ENCODE measurements at regions not wholly inside any gene's neighbourhood (a gene's known extent, or its start where the extent isn't known, plus 50 kb on each side); places are given as distances from the start of the nearest gene placed in this dataset.

DNA sequence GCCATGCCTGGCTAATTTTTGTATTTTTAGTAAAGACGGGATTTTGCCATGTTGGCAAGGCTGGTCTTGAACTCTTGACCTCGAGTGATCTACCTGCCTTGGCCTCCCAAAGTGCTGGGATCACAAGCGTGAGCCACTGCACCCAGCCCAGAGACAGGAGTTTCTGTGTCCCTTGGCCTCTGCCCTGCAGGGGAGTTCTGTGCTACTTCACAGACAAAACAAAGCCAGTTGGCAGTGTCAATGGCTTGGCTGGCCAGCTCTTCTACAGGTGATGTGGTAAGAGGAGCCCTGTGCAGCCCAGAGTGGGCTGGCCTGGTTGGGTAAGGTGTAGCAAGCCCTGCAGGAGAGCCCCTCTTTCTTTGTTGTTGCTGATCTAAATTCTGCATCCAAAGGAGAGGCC is 60.5 kb upstream of the SHISAL1 start:
- Mint-ChIP-seq H3K4me3 (no peak overlapping the region), H3K4me1 (no peaks in the 10 kb centered on the region), H3K27me3 (no peaks in the 10 kb centered on the region), H3K27ac (no peak overlapping the region), H3K9me3 (peaks cover 33 to 39% of the 10 kb centered on the region in 2 donors)
- no peak for ATAC-seq
- DNase-seq = no peak

- no peak for ATAC-seq
- Mint-ChIP-seq H3K27ac (no peak overlapping the region), H3K4me3 (no peak overlapping the region), H3K4me1 (no peaks in the 10 kb centered on the region), H3K9me3 (peaks cover 33 to 37% of the 10 kb centered on the region in 2 donors), H3K27me3 (no peaks in the 10 kb centered on the region)
- no peak for DNase-seq
These were observed 59.9 kb upstream of the SHISAL1 start for GRCh38 chr22:44372611-44373010.

DNA sequence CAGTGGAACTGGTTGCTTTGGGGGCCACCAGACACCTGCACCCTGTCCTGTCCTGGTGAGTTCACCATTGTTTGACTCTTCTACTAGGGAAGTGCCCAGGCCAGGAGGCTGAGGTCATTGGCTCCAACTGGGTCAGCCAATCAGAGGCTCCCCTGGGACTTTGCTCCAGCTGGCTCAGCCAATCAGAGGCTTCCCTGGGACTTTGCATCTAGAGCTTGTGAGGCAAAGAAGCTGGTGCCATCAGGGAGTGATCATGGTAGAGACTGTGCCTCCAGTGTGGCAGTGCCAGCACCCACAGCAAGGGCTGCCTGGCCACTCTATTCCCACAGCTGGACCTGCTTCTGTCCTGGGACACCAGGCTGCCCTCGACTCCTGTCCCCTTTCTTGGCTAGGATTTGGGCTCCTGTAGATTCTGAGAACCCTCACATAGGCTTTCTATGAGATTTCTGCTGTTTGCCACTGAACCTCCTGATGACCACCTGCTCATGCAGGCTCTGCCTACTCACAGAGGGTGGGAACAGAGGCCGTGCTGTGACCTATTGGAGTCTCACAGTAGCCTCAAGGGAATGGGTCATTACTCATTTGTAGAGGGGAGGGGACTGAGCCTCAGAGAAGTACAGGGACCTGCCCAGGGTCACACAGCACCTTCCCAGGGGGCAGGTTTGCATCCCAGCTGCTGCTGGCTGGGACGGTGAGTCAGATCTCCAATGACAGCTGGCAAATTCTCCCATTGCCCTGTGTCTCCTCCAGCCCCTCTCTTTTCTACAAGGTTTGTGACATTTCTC is 59.2 kb upstream of the SHISAL1 start:
- no peaks in the 10 kb centered on the region for H3K27me3 Mint-ChIP-seq
- H3K27ac Mint-ChIP-seq = no peak overlapping the region
- no peak overlapping the region for H3K4me3 Mint-ChIP-seq
- DNase-seq = no peak
- H3K4me1 Mint-ChIP-seq = peaks cover 2% of the 10 kb centered on the region
- ATAC-seq = no peak
- H3K9me3 Mint-ChIP-seq = peaks cover 28 to 30% of the 10 kb centered on the region in 2 donors

DNA sequence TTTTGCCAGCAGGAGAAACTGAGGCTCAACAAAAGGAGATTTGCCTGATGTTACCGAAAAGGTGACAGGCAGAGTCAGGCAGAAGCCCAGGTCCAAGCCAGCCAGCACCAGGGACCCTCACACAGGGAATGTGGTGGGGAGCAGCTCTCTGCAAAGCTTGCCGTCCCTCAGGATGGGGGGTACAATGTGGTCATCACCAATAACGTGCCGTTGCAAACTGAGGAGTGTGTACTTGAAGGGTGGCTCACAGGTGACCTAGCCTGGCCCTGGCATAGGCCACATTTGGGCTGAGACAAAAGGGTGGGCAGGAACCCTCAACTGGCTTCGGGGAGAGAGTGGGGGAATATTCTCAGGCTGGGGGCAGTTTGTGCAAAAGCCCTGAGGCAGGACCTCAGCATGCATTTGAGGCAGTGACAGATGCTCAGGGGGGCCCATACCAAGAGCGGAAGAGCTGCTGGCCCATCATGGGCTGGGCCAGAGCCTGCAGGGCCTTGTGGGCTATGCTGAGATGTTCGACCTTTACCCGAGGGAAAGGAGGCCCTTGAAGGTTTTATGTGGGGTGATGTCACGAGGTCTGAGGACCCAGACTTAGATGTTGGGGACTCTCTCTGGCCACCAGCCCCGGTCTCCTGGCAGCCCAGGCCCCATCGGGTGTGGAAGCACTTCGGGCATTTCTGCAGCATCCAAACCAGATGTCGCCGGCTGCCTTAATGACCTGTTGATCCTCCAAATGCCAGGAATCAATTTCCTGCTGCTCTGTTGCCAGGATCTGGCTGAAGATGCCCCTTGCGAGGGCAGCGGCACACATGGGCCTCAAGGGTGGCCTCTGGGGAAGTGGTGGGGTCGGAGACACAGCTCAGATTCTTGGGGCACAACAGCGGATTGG is 57.4 kb upstream of the SHISAL1 start:
- Mint-ChIP-seq H3K9me3 (peaks cover 13 to 19% of the 10 kb centered on the region in 2 donors), H3K4me1 (peaks cover 6% of the 10 kb centered on the region), H3K27me3 (no peaks in the 10 kb centered on the region), H3K4me3 (no peak overlapping the region), H3K27ac (peak overlapping the region; percentile 21 to 68)
- ATAC-seq (no peak), DNase-seq (no peak)

- ATAC-seq = no peak
- no peak for DNase-seq
- Mint-ChIP-seq H3K27ac (peak overlapping the region in 1 of 2 donors; percentile 68), H3K4me1 (peaks cover 6% of the 10 kb centered on the region), H3K9me3 (peaks cover 4 to 10% of the 10 kb centered on the region in 2 donors), H3K27me3 (no peaks in the 10 kb centered on the region), H3K4me3 (no peak overlapping the region)
These were observed 56.5 kb upstream of the SHISAL1 start for GRCh38 chr22:44369293-44369661.

DNA sequence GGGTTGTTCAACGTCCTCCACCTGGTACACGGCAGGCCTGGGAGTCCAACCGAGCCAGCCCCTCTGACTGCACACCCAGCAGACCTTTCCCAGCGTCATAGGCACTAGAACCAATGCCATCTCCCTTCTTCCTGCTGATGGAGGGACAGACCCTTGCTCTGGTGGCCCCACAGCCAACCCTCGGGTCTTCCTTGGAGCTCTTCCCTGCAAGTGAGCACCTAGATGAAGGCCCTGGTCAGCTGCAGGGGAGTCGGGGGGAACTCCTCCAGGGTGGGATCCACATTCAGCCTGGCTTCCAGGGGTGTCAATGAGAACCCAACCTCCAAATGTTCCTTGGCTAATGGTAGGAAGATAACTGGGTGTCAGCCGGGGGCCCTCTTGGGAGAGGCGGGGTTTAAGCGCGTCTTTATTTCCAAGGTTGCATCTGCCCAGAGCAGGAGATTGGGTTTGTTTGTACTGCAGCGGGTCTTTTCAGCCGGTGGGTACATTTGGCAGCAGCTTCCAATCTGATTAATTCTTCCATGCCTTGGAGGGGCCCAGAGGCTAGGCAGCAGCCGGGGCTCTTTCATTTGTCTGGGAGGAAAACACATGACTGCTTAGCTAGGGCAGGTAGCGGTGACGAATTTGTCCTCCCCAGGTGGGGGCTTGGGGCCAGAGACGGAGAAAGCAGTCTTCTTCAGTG is 56.0 kb upstream of the SHISAL1 start:
- Mint-ChIP-seq H3K4me1 (peaks cover 6% of the 10 kb centered on the region), H3K27ac (peak overlapping the region in 1 of 2 donors; percentile 48), H3K27me3 (no peaks in the 10 kb centered on the region), H3K9me3 (peaks cover 0 to 4% of the 10 kb centered on the region in 2 donors), H3K4me3 (no peak overlapping the region)
- ATAC-seq (no peak), DNase-seq (no peak)

- no peak overlapping the region for H3K4me3 Mint-ChIP-seq
These were observed 53.9 kb upstream of the SHISAL1 start for GRCh38 chr22:44366372-44367300.

GRCh38 chr22:44365832-44366231 is 53.1 kb upstream of the SHISAL1 start:
- DNase-seq = no peak
- Mint-ChIP-seq H3K27me3 (no peaks in the 10 kb centered on the region), H3K4me1 (peaks cover 6% of the 10 kb centered on the region), H3K9me3 (no peaks in the 10 kb centered on the region), H3K4me3 (no peak overlapping the region), H3K27ac (no peak overlapping the region)
- no peak for ATAC-seq

More at GRCh38 chr22:44366372-44367300, 53.9 kb upstream of the SHISAL1 start:
- Mint-ChIP-seq H3K27me3 (no peaks in the 10 kb centered on the region), H3K27ac (peak overlapping the region in 1 of 2 donors; percentile 76), H3K4me1 (peaks cover 6% of the 10 kb centered on the region), H3K9me3 (no peaks in the 10 kb centered on the region)
- DNase-seq (no peak), ATAC-seq (no peak)

DNA sequence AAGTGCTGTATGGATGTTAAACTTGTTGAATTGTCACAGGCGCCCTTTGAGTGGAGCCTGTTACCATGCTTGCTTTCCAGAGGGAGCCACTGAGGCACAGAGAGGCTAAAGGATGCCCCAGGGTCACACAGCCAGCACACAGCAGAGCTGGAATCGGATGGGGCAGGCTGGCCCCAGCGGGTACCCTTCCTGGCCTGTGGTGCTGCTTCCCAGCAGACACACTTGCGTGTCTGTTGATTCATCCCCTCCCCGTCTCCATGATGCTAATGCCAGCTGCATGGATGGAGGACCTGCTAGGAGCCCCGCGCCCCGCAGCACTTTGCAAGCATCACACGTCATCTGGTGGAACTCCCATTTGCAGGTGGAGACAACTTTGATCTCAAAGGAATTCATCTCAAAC is 52.4 kb upstream of the SHISAL1 start:
- Mint-ChIP-seq H3K4me1 (peaks cover 6% of the 10 kb centered on the region), H3K27me3 (no peaks in the 10 kb centered on the region), H3K4me3 (no peak overlapping the region), H3K27ac (no peak overlapping the region), H3K9me3 (no peaks in the 10 kb centered on the region)
- no peak for ATAC-seq
- no peak for DNase-seq

DNA sequence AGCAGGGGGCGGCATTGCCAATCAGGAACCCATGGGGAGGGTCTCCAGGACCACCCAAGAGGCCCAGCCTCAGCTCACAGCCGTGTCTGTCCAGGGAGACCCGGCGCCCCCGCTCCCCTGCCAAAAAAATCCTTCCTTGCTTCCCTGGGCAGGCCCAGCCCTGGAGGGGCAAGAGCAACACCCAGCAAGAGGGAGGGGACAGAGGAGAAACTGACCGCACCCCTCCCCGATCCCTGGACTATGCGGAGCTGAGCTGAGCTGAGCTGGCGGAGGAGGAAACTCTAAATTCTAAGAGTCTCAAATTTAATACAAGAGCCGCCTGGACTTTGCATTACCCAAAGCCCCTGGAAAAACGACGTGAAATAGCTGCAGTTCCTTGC is 52.0 kb upstream of the SHISAL1 start:
- peaks cover 2% of the 10 kb centered on the region for H3K27me3 Mint-ChIP-seq
- H3K4me1 Mint-ChIP-seq = peaks cover 6% of the 10 kb centered on the region
- DNase-seq = no peak
- no peak for ATAC-seq
- no peaks in the 10 kb centered on the region for H3K9me3 Mint-ChIP-seq
- peak overlapping the region in 1 of 2 donors; percentile 68 for H3K27ac Mint-ChIP-seq
- no peak overlapping the region for H3K4me3 Mint-ChIP-seq

DNA sequence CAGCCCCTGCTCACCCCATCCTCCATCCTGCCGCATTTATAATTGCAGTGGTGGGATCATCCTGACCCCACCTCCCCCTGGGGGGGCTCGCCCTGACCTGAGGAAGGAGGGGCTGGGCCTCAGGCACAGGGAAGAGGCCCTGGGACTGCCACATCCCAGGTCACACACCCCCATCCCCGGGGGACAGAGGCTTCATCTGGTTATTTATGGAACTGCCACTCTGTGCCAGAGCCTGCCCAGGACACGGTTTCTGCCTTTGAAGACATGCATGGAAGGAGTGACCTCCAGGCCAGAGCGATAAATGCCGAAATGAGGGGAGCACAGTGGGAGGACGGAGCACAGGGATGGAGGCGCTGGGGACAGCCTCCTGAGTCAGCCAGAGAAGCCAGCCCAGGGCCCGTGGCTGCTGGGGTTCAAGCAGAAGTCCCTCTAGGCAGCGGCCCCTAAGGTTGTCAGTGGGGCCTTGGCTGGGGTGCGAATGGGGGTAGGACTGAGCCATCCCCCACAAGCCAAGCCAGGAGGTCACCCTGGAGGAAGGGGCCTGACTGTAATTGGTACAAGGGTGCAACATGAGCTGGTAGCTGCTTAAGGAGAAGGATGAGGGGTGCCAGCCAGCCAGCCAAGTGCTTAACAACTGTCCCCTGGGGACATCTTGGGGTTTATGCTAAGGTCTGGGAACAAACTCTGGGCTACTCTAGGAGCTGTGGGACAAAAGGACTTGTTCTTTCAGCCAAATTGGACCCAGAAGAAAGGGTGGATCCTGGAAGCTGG is 51.4 kb upstream of the SHISAL1 start:
- no peak for DNase-seq
- peak overlapping the region in 1 of 2 donors; percentile 22 for H3K27ac Mint-ChIP-seq
- H3K4me1 Mint-ChIP-seq = peaks cover 6% of the 10 kb centered on the region
- ATAC-seq = no peak
- peaks cover 8% of the 10 kb centered on the region for H3K27me3 Mint-ChIP-seq
- H3K9me3 Mint-ChIP-seq = no peaks in the 10 kb centered on the region
- no peak overlapping the region for H3K4me3 Mint-ChIP-seq

DNA sequence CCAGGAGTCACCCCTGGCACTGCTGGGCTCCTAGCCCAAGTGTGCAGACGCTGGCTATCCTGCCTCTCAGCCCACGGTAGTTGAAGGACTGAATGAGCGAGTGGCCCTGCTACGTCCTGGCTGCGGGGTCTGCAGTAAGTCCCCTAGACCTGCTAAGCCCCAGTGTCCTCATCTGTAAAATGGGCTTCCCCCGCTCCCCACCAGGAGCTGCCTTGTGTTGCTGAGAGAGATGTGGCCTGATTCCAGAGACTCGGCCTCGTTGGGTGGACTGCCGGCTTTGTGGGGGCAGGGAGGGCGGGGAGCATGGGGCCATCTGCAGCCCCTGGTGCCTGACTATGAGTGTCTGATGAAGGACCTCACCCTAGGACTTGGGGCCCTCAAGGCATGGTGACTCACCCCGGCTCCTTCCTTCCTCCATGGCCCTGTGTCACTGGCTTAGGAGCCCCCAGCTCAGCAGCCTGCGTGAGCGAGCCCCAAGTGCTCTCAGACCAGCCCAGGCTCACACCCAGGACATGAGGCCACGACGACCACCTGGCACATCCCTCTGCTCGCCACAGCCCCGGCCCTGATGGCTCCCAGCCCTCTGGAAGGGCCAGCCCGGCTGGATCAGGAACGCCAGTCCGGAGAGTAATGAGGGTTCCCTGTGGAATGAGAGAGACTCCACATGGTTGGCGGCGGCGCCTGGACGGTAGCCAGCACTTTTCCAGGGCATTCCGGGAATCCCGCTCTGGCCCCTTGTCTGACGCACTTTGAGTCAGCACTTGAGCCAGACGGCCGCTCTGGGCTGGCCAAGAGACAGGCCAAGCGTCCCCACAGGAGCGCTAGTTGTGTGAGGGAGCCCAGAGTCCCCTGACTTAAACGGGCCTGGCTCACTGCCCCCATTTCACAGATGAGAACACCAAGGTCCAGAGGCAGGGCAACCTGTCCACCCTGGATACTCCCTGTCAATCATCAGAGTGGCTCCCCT is 50.5 kb upstream of the SHISAL1 start:
- Mint-ChIP-seq H3K4me3 (no peak overlapping the region), H3K4me1 (peaks cover 6% of the 10 kb centered on the region), H3K27me3 (peaks cover 17% of the 10 kb centered on the region), H3K9me3 (no peaks in the 10 kb centered on the region), H3K27ac (peak overlapping the region in 1 of 2 donors; percentile 19)
- ATAC-seq (no peak), DNase-seq (no peak)

GRCh38 chr22:44362249-44363012 is 49.7 kb upstream of the SHISAL1 start:
- no peak for DNase-seq
- Mint-ChIP-seq H3K4me1 (peaks cover 6% of the 10 kb centered on the region), H3K9me3 (no peaks in the 10 kb centered on the region), H3K4me3 (no peak overlapping the region), H3K27me3 (peaks cover 25% of the 10 kb centered on the region), H3K27ac (peak overlapping the region in 1 of 2 donors; percentile 27)
- no peak for ATAC-seq
